ENCODE measurements at regions not wholly inside any gene's neighbourhood (a gene's known extent, or its start where the extent isn't known, plus 50 kb on each side); places are given as distances from the start of the nearest gene placed in this dataset.

GRCh38 chr18:38899252-38899651 lies 1333.7 kb upstream of the CELF4 start:
- DNase-seq: no peak

- no peak for DNase-seq
Observed at GRCh38 chr18:38898167-38898566, 1332.6 kb upstream of the CELF4 start.

- no peak for DNase-seq
Observed at GRCh38 chr18:38895560-38895959, 1330.0 kb upstream of the CELF4 start.

- DNase-seq: no peak
Observed at GRCh38 chr18:38887671-38888020, 1322.0 kb upstream of the CELF4 start.

- DNase-seq: no peak
Observed at GRCh38 chr18:38886861-38887670, 1321.5 kb upstream of the CELF4 start.

- no peak for DNase-seq
Observed at GRCh38 chr18:38886235-38886634, 1320.6 kb upstream of the CELF4 start.

- DNase-seq: no peak
Observed at GRCh38 chr18:38884050-38884449, 1318.5 kb upstream of the CELF4 start.

GRCh38 chr18:38883111-38883510 lies 1317.5 kb upstream of the CELF4 start:
- no peak for DNase-seq

GRCh38 chr18:38879871-38880270 lies 1314.3 kb upstream of the CELF4 start:
- DNase-seq: no peak

- no peak for DNase-seq
Observed at GRCh38 chr18:38872342-38872741, 1306.7 kb upstream of the CELF4 start.

GRCh38 chr18:38868757-38869156 lies 1303.2 kb upstream of the CELF4 start:
- DNase-seq: no peak

- DNase-seq: no peak
Observed at GRCh38 chr18:38867680-38868079, 1302.1 kb upstream of the CELF4 start.

GRCh38 chr18:38851526-38851925 lies 1285.9 kb upstream of the CELF4 start:
- no peak for DNase-seq

GRCh38 chr18:38847326-38847725 lies 1281.7 kb upstream of the CELF4 start:
- no peak for DNase-seq

- DNase-seq: no peak
Observed at GRCh38 chr18:38843291-38843690, 1277.7 kb upstream of the CELF4 start.

- no peak for DNase-seq
Observed at GRCh38 chr18:38826247-38826646, 1260.6 kb upstream of the CELF4 start.

GRCh38 chr18:38811209-38811608 lies 1245.6 kb upstream of the CELF4 start:
- DNase-seq: no peak

GRCh38 chr18:38810789-38811188 lies 1245.2 kb upstream of the CELF4 start:
- no peak for DNase-seq

GRCh38 chr18:38807915-38808314 lies 1242.3 kb upstream of the CELF4 start:
- no peak for DNase-seq

- no peak for DNase-seq
Observed at GRCh38 chr18:38805256-38805655, 1239.7 kb upstream of the CELF4 start.

GRCh38 chr18:38801640-38802039 lies 1236.0 kb upstream of the CELF4 start:
- DNase-seq: no peak

GRCh38 chr18:38796762-38797161 lies 1231.2 kb upstream of the CELF4 start:
- DNase-seq: no peak

- peak; percentile 65 for DNase-seq
Observed at GRCh38 chr18:38792731-38793130, 1227.1 kb upstream of the CELF4 start.

- DNase-seq: no peak
Observed at GRCh38 chr18:38790786-38791185, 1225.2 kb upstream of the CELF4 start.

- no peak for DNase-seq
Observed at GRCh38 chr18:38790303-38790702, 1224.7 kb upstream of the CELF4 start.

Data from hematopoietic multipotent progenitor cell treated with erythropoietin and hydrocortisone succinate and interleukin-3 and kit ligand, for 6 days (in vitro differentiated cells).